HS-27A (cell line): ENCODE measurements at regions not wholly inside any gene's neighbourhood (a gene's known extent, or its start where the extent isn't known, plus 50 kb on each side); places are given as distances from the start of the nearest gene placed in this dataset.

Source experiments
- DNase-seq: peaks from one replicate; pipeline ENCODE4 v3.0.0-alpha.2; 2012; ENCODE audit warnings: low read depth, missing footprints

DNA sequence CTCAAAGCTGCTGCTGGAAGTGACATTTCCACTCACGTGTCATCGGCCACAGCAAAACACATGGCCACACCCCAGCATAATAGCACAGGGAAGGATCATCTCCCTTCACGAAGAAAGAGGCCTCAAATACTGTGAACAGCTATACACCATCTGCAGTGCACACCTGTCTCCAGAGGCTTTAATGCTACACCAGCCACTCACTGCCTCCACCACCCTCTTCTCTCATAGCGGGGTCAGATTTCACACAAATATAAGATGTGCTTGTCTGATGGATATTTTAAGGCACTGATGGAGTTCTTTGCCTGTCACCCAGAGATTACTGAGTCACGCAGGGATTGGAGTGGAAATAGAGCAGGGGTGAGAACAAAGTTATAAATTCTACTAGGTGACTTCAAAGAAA, 374.0 kb downstream of the ZNF516 start:
- DNase-seq = no peak

DNA sequence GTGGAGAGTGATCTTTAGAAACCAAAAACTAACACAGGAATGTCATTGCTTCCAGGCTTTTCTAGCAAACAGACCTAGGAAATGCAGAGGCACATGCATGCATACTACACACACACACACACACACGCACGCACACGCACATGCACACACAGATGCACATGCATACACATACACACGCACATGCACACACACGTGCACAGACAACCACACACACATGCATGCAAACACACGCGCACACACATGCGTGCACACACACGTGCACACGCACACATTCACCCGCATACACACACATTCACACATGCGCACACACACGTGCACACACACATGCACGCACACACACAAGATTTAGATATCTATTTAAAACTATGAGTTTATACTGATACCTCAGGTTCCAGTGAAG, 379.5 kb downstream of the ZNF516 start:
- DNase-seq = no peak

DNA sequence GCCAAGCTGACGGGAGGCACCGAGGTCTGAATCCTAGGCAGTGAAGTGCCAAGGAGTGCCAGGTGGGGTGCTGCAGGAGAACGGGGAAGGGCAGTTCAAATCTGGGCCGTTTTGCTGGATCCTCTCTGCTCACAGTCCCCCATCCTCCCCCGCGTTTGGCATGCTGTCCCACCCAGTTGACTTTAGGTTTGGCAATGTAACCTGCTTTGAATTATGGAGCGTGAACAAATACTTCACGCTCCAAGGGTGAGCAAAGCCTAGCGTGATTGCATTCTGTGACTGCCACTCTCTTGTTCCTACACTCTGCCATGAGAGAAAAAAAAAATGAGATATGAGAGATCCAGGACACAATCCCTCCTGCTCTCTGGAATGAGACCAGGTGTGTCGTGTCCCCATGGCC, 381.9 kb downstream of the ZNF516 start:
- DNase-seq = no peak

DNA sequence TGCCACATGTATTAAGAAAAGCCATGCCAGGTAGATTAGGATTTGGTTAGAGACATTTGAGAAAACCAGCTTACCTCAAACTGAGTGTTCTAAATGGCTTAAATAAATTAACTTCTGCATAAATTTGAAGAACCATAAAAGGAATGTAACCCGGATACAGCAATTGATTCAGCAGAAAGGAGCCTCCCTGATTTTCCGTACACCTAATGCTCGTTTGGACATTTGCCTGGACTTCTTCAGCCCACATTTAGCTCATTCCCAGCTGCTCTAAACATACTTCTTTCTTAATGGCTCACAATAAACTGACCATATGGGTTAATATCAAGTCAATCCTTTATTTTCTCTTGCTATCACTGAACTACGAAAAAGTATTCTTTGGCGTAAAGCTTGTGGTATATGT, 392.4 kb downstream of the ZNF516 start:
- no peak for DNase-seq

DNA sequence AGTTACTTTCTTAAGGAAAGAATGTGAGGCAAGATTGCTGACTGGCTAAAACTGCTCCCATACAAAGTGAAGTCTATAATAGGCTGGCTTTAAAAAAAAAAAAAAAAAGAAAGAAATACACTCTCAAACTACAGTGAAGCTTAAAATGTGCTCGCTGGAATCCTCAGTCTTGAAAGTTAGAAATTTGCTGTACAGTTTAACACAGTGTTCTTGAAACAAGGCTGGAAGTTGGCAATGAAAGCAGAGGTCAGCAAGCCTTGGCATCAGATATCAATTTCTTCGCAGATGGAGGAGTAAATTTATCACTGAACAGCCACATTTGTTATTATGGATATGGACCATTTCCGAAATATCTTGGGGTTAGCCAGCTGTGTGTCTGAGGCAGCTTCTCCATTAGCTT, 392.9 kb downstream of the ZNF516 start:
- DNase-seq = no peak

DNA sequence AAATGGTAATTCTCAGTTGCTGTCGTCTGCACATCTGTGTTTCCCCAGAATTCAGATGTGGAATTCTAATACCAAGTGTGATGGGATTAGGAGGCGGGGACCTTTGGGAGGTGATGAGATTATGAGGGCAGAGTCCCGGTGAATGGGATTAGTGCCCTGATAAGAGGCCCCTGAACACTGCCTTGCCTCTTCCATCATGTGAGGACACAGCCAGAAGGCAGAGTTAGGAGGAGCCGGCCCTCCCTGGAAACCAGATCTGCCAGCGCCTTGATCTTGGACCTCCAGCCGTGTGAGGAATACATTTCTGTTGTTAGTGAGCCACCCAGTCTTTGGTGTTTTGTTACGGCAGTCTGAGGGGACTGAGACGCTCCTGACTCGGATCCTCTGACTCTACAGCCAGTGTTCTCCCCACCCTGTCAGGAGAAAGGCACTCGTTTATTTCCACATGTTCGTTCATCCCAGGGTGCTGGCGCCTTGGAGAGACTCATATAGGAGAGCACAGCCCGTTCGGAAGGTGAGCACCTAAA, 395.0 kb downstream of the ZNF516 start:
- no peak for DNase-seq

DNA sequence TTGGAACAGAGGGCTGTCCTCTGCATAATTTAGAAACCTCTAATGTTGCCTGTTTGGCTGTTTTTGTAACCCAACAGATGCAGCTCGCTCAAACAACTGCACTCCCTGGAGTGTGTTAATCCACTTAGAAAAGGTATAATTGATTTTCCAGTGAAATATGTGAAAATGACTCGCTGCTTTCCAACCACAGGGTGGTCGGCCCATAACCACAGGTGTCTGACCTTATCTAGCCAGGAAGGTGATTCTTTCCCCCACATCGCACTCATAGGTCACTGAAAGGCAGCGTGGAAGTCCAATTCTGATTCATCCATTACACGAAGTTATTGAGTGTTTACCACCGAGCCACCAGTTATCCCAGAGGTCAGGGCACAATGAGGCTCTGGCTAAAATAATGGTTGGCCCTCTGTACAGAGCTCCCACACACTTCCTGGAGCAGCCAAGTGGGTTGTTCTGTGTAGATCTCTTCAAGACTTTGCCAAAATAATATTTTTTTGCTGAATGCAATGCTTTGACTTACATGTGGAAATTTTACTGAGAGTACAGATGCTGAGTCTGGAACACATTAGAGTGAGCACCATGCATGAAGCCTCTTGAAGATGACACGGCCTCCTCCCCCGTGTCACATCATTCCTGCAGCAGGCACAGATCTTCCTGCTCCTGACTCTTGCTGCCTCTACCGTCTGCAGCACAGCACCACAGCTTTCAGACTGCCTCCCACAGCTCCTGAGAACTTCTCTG, 396.2 kb downstream of the ZNF516 start:
- no peak for DNase-seq

DNA sequence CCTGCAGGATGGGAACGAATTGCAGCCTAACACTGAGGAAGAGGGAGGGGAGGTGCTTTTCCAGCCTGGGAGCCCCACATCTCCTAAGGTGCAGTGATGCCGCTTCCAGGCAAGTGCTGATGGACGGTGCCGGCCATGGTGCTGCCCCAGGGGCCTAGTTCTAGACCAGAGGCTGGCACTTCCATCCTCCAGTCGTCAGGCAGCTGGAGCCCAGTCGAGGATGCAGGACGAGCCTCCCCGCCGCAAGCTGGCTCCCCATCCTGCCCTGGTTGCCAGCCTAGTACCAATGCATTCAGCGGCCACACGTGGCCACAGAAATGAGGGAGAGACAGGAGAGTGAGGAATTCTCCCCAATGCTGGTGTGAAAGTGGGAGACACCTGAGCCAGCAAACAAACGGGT, 413.5 kb downstream of the ZNF516 start:
- no peak for DNase-seq

DNA sequence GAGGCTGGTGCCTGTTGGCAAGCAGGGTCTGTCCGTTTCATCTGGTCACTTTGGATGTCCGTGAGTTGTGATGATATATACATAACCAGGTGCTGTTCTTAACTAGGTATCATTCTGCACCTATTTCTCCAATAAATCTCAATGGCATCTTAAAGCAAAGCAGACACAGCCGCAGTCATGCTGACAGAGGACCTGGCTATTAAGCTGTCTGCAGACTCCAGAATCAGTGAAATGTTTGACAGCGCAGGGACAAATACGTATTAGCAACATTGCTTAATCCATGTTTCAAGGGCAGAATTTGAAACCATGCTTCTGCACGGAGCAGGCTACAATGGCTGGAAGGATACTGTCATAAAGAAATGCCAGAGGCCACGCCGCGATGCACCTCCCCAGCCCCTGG, 414.6 kb downstream of the ZNF516 start:
- DNase-seq = no peak

DNA sequence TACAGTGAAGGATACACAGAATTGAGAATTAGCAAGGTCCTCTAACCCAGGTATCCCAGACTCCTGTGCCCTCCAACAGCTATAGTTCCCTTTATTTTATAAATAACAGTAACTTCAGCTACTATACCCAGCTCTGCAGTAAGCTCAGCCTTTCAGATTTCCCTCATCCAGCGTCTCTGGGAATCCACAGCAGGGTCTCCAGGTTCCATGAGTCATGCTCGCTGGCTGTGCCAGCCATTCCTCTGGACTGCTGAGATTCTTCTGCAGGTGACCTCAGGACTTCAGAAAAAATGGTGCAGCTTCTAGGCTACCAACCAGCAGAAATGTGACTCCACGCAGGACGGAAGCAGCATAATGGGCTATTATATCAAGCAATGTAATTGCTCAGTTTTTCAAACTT, 419.3 kb downstream of the ZNF516 start:
- no peak for DNase-seq

DNA sequence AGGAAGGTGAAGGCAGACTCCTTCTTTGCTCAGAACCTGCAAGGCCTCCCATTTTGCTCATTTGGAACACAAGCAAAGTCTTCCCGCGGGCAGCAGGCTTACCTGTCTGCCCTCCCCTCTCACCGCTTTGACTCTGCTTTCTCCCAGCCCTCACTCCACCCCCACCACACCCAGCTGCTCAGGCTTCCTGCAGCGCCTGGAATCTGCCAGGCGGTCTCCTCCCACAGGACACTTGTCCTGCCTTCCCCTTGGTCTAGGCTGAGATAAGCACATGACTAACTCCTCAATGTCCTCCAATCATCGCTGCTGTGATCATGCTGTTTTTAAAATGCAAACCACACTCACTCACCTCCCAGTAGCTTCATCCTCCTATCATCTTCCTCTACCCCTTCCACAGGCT, 430.0 kb downstream of the ZNF516 start:
- no peak for DNase-seq

DNA sequence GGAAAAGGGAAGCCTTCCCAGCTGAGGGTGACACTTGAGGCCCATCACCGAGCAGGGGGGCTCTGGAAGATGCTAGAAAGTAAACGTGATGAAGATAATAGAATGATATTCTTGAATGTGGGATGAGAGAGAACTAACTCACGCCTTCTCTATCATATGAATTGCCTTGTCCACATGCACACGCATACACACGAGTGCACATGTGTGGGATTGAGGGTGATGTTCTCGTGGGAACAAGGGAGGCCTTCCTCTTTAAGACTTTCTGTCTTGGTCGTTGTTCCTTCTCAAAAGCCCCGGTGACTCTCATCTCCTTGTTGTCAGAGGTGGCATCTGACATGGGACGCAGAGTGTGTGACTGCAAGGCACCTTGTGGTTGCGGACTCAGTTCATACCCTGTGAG, 436.9 kb downstream of the ZNF516 start:
- DNase-seq = no peak

DNA sequence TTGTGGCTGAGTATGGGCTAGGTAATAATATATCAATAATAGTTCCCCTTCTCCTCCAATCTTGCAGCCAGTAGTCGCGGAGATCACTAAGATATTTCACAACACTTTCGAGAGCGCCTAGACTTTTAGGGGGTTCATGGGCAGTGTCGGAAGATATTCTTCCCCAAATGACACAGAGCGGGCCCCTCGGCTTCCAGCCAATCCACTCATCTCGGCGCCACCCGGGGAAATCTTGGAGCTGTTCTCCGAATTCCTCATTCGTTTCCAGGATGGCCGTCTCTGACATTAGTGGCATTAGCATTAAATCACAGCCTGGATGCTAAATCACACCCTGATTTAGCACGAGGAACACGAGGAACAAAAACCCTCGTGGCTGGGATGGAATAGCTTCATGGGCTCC, 437.7 kb downstream of the ZNF516 start:
- DNase-seq = no peak

DNA sequence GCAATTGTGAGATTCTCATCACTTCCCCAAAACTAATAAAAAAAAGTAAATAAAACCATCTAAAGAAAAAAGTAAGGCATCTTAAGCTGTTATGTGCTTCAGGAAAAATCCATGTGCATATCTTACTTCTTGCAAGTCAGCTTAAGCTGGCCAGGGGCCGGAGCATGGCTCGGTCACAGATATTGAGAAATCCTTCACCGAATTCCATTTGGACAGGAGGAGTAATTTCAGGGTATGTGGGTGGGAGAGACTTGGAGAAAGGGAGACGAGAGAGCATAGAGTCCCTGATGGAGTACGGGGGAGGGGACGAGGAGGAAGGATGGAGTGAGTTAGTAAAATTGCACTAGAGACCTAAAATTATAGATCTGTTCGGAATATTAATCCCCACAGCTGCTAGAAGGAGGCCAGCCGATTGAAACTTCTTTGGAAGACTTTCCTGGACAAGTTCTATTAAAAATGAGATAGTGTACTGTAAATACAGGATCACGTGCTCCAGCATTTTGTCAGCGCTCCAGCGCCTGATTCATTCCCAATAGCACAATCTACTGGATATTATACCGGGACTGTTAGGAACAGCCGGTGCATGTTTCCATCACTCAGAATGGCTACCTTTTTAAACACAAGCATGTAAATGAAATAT, 438.5 kb downstream of the ZNF516 start:
- DNase-seq = no peak

DNA sequence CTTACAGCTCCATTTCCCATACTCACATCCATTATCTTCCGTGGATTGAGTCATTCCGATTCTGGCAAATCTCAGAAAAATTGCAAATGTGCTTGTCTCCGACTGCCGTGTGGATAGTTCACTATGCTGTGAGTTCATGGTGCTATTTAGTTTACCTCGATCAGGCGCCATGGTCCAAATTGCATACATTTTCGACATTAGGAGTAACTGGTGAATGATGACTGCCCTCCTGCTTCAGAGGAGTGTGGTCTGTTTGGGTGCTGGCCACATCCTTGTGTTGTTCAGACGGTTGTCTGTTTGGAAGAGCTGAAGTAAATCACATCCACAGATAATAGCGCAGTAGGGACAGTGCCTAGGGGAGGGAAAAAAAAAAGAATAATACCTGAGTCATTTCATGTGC, 439.5 kb downstream of the ZNF516 start:
- no peak for DNase-seq

DNA sequence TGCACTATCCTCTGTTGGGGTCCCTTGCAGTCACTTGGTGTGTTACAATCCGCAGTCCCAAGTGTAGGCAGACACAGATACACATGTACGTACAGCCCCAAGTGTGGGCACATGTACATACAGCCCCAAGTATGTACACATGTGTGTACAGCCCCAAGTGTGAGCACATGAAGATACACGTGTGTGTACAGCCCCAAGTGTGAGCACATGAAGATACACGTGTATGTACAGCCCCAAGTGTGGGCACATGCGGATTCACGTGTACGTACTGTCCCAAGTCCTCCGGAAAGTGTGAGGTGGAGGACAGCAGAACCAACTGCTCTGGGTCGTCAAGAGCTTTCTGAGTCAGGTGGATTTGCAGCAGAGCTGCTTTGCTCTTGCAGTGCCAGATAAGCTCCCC, 440.0 kb downstream of the ZNF516 start:
- no peak for DNase-seq

DNA sequence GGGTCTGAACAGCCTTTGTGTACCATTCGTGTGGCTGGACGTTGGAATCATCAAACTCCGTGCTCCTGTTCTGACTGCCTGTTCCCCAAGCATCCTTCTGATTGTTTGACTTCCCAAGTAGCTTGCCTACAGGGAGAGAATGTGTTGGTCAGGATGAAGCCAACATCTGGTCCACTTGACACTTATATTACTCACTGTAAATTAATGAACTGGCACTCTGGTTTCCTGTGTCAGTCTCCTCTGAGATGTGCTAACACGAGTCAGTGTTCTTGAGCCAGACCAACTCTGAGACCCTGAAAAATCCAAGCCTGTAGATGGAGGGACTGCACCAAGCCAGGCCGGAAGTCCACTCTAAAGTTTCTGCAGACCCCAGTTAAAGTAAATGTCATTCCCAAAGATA, 440.9 kb downstream of the ZNF516 start:
- no peak for DNase-seq

DNA sequence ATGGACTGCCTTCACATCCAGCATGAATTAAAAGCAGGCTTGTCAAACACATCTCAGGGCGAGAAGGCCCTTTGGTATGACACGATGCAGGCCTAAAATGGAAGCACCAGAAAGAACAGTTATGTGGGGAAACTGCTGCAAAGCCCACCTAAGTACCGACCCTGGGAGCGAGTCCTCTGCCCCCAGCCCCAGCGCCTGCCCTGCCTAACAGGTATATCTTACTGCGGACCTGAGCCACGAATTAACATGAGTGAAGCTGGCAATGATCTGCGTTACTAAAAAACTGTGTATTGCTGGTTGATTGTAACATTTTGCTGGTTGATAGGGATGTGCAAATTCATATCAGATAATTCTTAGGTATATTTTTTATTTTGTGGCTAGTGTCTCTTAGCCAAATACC, 441.5 kb downstream of the ZNF516 start:
- DNase-seq = no peak

DNA sequence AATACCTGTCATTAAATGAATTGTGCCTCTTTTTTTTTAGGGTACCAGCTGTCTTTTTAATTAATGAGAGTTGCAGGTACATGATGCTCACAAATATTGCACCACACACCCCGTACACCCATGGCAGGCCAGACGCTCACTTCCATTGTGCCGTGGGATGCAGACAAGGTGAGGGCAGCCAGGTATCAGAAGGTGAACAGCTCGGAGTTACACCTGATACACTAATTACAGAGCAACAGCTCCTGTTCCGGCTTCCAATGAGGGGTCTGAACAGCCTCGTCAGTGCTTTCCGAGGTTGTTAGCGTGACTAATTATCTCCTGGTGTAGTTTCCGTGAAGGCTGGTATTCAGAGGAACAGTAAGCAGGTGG, 442.8 kb downstream of the ZNF516 start:
- no peak for DNase-seq

DNA sequence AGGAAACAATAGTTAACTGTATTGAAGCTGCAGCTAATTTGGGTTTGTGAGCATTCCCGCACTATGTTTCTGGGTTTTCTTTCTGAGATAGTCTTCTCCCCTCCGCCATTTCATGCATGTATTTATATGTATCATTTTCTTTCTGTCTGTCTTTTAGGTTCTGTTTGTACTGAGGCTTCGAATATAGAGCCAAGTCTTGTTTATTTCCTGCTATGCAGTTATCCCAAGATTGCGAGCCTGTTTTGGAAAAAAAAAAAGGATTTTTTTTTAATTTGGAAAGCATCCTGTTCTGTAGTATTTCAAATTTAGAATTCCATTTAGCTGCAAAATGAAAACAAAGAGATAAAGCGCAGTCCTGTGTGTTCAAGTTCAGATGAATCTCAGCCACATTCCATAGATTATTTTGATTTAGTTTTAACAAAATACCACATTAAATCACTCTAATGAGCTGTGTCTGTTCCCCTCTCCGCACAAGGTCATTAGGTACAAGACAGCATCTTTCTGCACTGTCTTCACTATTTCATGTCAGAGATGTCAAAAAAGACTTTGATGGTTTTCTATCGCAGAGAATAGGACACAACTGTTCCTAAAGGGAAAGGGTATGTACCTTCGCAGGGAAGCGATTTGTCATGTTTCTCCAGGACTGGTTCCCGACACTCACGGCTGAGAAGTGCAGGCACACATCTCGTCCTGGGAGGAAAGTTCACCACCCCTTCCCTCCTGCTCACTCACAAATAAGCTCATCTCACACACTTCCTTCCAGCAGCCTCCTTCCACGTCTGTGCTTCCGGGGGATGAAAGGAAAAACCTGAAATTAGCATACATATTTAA, 443.4 kb downstream of the ZNF516 start:
- DNase-seq = no peak

DNA sequence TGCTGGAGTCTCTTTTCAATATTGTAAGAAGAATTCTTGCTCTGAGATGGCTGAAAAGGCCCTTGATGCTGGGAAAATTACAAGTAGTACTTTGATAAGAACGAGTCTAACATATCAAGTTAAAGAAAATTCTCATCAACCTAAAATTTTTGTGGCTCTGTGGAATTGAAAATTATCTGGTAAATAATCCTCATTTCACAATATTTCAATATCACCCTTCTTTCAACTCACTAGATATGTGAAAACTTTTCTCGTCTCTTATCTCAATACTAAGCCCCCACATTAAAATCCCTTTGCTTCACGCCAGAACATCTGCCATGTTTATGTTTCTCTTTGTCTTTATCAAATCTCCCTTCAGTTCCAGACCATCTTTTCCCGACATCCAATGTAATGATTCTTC, 448.8 kb downstream of the ZNF516 start:
- DNase-seq = no peak

DNA sequence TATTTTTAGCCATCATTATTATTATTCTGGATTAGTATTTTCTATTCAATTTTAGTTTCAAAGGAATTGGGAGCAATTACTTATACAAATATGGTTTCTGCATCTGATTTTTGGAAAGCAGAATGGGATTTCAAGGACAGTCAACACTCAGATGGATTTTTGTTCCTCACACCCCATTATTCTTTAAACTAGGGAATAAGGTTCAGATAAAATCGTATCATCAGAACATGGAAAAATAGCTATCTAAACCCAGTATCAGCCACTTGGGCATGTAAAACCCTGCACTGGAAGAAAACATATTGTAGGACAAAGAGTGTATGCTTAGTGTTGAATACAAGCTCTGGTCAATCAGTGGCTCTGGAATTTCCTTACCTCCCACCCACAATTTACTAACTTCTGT, 452.5 kb downstream of the ZNF516 start:
- DNase-seq = no peak

DNA sequence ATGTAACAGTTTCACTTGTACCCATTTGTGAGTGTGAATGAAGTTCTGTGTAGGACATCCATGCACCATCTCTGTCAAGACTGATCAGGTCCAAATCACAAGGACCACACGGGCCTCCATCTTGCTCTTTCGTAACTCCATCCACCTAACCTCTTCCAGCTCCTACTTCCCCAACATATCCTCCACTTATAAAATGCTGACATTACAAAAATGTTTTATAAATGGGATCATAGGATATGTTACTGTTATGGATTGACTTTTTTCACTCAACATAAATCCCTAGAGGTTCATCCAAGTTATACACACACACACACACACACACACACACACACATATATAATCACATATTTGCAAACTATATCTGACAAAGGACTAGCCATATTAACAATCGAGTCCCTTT, 476.8 kb downstream of the ZNF516 start:
- no peak for DNase-seq
